ENCODE measurements at regions not wholly inside any gene's neighbourhood (a gene's known extent, or its start where the extent isn't known, plus 50 kb on each side); places are given as distances from the start of the nearest gene placed in this dataset.

DNA sequence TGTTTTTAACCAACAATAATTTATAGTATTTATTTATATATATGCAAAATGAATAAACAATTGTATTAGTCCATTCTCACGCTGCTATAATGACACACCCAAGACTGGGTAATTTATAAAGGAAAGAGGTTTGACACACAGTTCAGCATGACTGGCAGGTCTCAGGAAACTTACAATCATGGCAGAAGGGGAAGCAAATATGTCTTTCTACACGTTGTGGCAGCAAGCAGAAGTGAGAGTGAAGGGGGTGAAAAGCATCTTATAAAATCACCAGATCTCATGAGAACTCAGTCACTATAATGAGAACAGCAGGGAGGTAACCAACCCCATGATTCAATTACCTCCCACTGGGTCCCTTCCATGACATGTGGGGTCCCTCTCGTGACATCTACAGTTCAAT lies 162.8 kb upstream of the SLITRK3 start:
- TF ChIP-seq POLR2A (IDR thresholded peaks at IDR 0.05; ENCODE audit: low read length) (no peak), GATA1 (IDR thresholded peaks at IDR 0.05; ENCODE audit: low read depth, low read length) (no peak)

Data from erythroblast (primary cell).